Right lobe of liver (tissue), 4 donors: ENCODE measurements at regions not wholly inside any gene's neighbourhood (a gene's known extent, or its start where the extent isn't known, plus 50 kb on each side); places are given as distances from the start of the nearest gene placed in this dataset.

Experiments used
- CTCF ChIP-seq, 4 donors: fragments of 200-600 bp in 3 of 4; fragments of 450-650 bp in 1 of 4; IDR thresholded peaks; one replicate each; pipeline versions ENCODE4 v1.5.1 to v1.8.0; 2016 to 2022; ENCODE audit warnings: antibody characterized with exemption in 4 of 4, mild to moderate bottlenecking in 2 of 4
- POLR2A ChIP-seq: fragments of 450-650 bp; IDR thresholded peaks from one replicate; pipeline ENCODE4 v1.6.1; 2017; ENCODE audit warnings: antibody characterized with exemption, mild to moderate bottlenecking
- donor health status: DM: no; HTN: no; CAD: no.
- donor health status: DM: no; HTN: no; CAD: no.
- donor health status: DM: no; HTN: yes; CAD: no.

- no peak for TF ChIP-seq POLR2A
- TF ChIP-seq CTCF (IDR thresholded peaks at IDR 0.05) = no peak
Observed at GRCh38 chr6:14720411-14721102, 525.3 kb upstream of the JARID2 start.
